DOHH2 (cell line): ENCODE measurements at regions not wholly inside any gene's neighbourhood (a gene's known extent, or its start where the extent isn't known, plus 50 kb on each side); places are given as distances from the start of the nearest gene placed in this dataset.

ENCODE experiments used
- EZH2phosphoT487 ChIP-seq: fragments of 200-600 bp; sonication (generic); IDR thresholded peaks from 2 replicates; pipeline ENCODE4 v1.6.1; 2017; ENCODE audit warnings: borderline replicate concordance, mild to moderate bottlenecking, antibody characterized with exemption, low read length, moderate library complexity, mixed read lengths
- TF ChIP-seq, protein P1 (sequence below): fragments of 200-600 bp; sonication (generic); IDR thresholded peaks from one replicate; pipeline ENCODE4 v1.5.1; 2014; ENCODE audit warnings: antibody characterized with exemption, mild to moderate bottlenecking, low read depth, low read length; ENCODE audit not compliant: poor library complexity, severe bottlenecking

DNA sequence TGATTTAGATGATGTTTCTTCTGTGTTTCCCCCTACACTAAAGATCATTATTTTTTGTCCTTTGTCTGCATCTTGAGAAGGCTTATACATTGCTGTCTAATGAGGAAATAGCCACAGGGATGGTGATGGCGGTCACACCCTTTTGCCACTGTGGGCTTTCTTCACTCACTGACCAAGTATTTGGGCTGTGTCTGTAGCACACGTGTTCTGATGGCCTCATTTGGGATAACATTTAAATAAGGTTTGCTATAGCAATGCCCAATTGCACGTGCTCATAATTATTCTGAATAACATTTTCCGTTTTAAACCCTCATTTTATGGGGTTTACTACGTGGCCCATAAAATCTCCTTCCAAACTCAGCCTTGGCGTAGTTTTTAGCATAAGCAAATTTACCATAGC is 230.3 kb upstream of the PRICKLE1 start:
- TF ChIP-seq, protein P1, sequence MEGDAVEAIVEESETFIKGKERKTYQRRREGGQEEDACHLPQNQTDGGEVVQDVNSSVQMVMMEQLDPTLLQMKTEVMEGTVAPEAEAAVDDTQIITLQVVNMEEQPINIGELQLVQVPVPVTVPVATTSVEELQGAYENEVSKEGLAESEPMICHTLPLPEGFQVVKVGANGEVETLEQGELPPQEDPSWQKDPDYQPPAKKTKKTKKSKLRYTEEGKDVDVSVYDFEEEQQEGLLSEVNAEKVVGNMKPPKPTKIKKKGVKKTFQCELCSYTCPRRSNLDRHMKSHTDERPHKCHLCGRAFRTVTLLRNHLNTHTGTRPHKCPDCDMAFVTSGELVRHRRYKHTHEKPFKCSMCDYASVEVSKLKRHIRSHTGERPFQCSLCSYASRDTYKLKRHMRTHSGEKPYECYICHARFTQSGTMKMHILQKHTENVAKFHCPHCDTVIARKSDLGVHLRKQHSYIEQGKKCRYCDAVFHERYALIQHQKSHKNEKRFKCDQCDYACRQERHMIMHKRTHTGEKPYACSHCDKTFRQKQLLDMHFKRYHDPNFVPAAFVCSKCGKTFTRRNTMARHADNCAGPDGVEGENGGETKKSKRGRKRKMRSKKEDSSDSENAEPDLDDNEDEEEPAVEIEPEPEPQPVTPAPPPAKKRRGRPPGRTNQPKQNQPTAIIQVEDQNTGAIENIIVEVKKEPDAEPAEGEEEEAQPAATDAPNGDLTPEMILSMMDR = no peak
- TF ChIP-seq EZH2phosphoT487 = no peak
